ENCODE measurements at regions not wholly inside any gene's neighbourhood (a gene's known extent, or its start where the extent isn't known, plus 50 kb on each side); places are given as distances from the start of the nearest gene placed in this dataset.

DNA sequence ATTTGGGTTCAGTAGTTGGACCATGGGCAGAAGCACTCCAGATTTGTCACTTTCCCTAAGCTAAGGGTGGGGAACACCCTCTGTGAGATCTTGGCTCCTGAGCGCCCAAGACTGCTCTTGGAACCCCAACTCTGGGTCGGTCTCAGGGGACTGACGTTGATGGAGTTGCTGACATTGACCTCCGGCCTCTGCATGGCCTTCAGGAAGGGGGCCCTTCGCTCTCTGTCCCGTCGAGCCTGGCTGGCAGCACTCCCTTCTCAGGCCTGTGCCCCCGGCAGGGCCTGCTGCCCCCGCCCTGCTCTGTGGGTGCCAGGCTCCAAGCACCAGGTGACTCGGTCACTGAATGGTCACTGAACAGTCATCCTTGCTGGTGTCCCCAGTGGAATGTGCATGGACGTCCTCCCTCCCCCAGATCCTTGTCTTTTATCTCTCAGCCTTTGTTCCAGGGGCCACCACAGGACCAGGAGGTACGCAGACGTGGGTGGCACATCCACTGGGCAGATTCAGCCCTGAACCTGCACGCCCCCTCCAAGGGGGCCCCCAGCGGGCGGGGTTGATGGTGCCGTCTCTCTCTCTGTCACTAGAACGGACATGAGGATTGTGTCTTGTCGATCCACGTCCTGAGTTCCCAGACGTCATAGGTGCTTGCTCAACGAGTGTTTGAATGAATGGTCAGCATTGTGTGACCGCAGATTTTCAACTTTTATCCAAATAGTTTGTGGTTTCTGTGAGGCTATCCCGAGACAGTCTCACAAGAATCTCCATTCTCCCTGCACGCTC lies 314.5 kb downstream of the SEC14L1 start:
- DNase-seq (ENCODE audit: low spot score): no peak
- no peak overlapping the region for H3K4me3 ChIP-seq
- no peaks in the 10 kb centered on the region for H3K36me3 ChIP-seq
- H3K4me1 ChIP-seq: peaks cover 0 to 83% of the 10 kb centered on the region in 2 donors
- no peaks in the 10 kb centered on the region for H3K9me3 ChIP-seq
- H3K27ac ChIP-seq: no peak overlapping the region
- no peaks in the 10 kb centered on the region for H3K27me3 ChIP-seq
- TF ChIP-seq, protein P1, sequence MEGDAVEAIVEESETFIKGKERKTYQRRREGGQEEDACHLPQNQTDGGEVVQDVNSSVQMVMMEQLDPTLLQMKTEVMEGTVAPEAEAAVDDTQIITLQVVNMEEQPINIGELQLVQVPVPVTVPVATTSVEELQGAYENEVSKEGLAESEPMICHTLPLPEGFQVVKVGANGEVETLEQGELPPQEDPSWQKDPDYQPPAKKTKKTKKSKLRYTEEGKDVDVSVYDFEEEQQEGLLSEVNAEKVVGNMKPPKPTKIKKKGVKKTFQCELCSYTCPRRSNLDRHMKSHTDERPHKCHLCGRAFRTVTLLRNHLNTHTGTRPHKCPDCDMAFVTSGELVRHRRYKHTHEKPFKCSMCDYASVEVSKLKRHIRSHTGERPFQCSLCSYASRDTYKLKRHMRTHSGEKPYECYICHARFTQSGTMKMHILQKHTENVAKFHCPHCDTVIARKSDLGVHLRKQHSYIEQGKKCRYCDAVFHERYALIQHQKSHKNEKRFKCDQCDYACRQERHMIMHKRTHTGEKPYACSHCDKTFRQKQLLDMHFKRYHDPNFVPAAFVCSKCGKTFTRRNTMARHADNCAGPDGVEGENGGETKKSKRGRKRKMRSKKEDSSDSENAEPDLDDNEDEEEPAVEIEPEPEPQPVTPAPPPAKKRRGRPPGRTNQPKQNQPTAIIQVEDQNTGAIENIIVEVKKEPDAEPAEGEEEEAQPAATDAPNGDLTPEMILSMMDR (IDR thresholded peaks at IDR 0.05): no peak

DNA sequence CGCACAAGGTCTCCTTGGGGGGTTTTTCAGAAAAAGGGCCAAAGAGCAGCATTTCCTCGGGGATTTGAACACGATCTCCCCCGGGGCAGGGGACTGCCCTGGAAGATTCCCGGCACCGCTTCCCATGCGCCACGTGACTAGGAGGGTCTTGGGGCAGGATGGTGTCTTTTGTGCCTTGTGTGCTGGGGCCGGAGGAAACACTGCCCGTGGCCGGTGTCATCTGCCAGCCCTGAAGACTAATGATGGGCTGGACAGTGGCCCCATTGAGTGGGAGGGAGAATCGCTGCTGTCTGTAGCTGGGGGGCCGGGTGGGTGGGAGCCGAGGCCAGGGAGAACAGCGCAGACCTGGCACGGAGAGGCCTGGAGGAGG lies 315.1 kb downstream of the SEC14L1 start:
- Histone ChIP-seq H3K4me3 (no peak overlapping the region), H3K36me3 (no peaks in the 10 kb centered on the region), H3K9me3 (no peaks in the 10 kb centered on the region), H3K27me3 (no peaks in the 10 kb centered on the region), H3K4me1 (peaks cover 0 to 83% of the 10 kb centered on the region in 2 donors), H3K27ac (no peak overlapping the region)
- TF ChIP-seq, protein P1 (IDR thresholded peaks at IDR 0.05): no peak
- DNase-seq (ENCODE audit: low spot score): no peak

DNA sequence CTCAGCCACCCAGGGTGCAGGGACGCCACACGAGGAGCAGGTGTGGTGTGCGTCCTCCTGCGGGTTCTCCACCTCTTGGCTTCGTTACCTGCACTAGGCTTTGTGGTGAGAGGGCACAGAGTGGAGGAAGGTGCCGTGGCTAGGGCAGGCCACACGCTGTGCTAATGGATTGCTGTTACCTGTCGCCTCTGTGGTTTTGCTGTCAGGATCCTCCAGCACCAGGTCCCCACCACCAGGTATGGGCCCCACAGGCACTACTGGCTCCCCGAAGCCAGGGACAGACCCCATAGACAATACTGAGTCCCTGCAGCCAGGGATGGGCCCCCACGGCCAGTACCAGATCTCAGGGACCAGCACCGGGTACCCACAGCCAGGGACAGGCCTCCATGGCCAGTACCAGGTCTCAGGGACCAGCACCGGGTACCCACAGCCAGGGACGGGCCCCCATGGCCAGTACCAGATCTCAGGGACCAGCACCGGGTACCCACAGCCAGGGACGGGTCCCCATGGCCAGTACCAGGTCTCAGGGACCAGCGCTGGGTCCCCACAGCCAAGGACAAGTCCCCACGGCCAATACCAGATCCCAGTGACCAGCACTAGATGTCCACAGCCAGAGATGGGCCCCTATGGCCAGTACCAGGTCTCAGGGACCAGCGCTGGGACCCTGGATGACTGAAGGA lies 315.6 kb downstream of the SEC14L1 start:
- Histone ChIP-seq H3K9me3 (no peaks in the 10 kb centered on the region), H3K27me3 (no peaks in the 10 kb centered on the region), H3K27ac (no peak overlapping the region), H3K4me1 (peaks cover 0 to 83% of the 10 kb centered on the region in 2 donors), H3K36me3 (no peaks in the 10 kb centered on the region), H3K4me3 (no peak overlapping the region)
- TF ChIP-seq, protein P1 (IDR thresholded peaks at IDR 0.05): no peak
- no peak for DNase-seq (ENCODE audit: low spot score)

DNA sequence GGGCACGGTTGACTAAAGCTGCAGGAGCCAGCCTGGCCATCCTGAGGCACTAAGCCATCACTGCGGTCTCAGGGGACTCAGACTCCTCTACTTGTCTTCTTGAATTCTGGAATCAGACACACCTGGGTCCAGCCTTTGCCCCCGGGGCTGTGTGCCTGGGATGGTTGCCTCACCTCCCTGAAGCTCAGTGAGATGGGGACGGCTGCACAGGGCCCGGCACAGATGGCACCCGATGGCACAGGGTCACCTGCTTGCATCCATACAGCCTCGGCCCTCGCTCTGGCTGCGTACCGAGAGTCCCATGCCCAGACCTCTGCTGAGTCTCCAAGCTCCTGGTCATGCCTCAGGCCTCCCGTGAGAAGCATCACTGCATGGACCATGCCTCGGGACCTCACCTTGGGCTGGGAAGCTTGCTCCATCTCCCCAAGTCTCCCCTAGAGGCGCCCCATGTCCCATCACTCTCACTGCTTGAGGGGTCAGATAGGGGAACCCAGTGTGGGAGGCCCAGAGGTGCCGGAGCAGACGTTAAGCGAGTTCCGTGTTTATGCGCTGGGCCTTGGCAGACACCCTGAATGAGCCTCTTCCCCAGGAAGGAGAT lies 316.3 kb downstream of the SEC14L1 start:
- peaks cover 0 to 83% of the 10 kb centered on the region in 2 donors for H3K4me1 ChIP-seq
- no peak overlapping the region for H3K4me3 ChIP-seq

DNA sequence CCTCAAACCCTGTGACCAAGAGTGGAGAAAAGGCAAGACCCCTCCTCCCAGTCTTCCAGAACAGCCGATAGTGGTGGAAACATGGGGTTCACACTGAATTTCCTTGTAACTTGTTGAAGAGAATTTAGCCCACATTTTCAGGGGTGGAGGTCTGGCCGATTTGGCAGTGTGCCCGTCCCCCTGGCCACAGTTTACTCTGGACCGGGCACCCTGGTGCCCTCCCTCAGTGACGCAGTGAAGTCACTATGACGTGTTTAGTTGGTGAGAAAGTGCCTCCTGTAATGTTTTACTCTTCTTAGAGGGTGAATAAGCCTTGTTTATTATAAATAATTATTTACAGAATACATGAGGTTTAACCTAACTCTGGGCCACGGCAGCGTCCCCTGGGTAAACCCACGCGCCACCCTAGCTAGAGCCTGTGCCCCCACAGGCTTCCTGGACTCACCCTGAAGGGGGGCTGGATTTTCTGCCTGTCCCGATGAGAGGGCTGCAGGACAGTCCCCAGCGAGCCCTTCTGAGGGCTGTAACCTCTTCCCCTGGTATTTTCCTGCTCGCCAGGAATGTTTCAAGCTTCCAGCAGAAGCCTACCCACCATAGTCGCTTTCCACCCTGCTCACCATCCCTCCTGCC lies 316.9 kb downstream of the SEC14L1 start:
- Histone ChIP-seq H3K36me3 (no peaks in the 10 kb centered on the region), H3K27me3 (no peaks in the 10 kb centered on the region), H3K4me1 (peaks cover 0 to 83% of the 10 kb centered on the region in 2 donors), H3K27ac (no peak overlapping the region), H3K4me3 (no peak overlapping the region), H3K9me3 (no peaks in the 10 kb centered on the region)
- TF ChIP-seq, protein P1 (IDR thresholded peaks at IDR 0.05): no peak
- no peak for DNase-seq (ENCODE audit: low spot score)

More for the DNA sequence above, 316.3 kb downstream of the SEC14L1 start:
- H3K9me3 ChIP-seq: no peaks in the 10 kb centered on the region
- H3K27ac ChIP-seq: no peak overlapping the region
- H3K36me3 ChIP-seq: no peaks in the 10 kb centered on the region
- DNase-seq (ENCODE audit: low spot score): no peak
- H3K27me3 ChIP-seq: no peaks in the 10 kb centered on the region
- TF ChIP-seq, protein P1 (IDR thresholded peaks at IDR 0.05): no peak

Data from right atrium auricular region (tissue), 2 donors.